ENCODE measurements at regions not wholly inside any gene's neighbourhood (a gene's known extent, or its start where the extent isn't known, plus 50 kb on each side); places are given as distances from the start of the nearest gene placed in this dataset.

DNA sequence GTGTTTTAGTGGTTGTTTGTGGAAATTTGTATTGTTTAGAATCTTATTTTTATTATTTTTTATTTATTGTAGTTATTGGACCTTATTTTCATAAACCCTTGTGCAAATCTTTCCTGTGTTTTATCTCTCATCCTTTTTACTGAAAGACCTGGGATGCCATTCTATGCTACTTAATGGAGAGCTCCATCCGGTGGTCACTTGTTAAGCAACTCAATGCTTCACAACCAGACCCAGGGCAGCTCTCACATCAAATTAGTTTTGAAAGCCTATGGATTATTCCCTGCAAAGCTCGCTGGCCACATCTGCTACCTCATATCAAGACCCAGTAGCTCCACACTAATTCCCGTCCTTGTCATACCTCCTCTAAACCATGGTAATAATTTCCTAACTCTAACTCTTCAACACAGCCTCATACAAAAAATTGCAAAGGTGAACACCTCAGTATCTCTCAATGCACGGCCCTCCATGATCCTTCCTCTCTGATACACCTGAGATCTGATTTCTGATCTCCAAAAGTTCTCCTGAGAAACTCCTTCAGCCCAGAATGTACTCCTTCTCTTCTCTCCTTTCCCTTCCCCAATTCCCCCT is 296.6 kb upstream of the MANEA start:
- Histone ChIP-seq H3K9me1 (ENCODE audit: control insufficient read depth, insufficient read depth, low read length) (no peaks in the 10 kb centered on the region), H3K9ac (ENCODE audit: insufficient read depth in 1 of 2, low read depth in 2 of 2, low read length in 2 of 2) (no peak overlapping the region), H3K4me2 (ENCODE audit: insufficient read depth, low read length) (no peak overlapping the region), H3K4me1 (replicated peaks in 1 of 2; ENCODE audit: control insufficient read depth in 2 of 2, insufficient read depth in 2 of 2, low read length in 2 of 2) (no peaks in the 10 kb centered on the region), H3K9me3 (replicated peaks; ENCODE audit: control insufficient read depth, insufficient read depth, low read depth, low read length) (no peaks in the 10 kb centered on the region), H3K27ac (ENCODE audit: extremely low read depth, low read depth, low read length) (no peak overlapping the region), H2AFZ (ENCODE audit: low read depth, low read length) (no peak overlapping the region), H3K27me3 (ENCODE audit: control insufficient read depth in 2 of 2, insufficient read depth in 2 of 2, low read length in 2 of 2) (no peaks in the 10 kb centered on the region), H4K20me1 (replicated peaks; ENCODE audit: control insufficient read depth, insufficient read depth, low read length) (no peaks in the 10 kb centered on the region), H3K36me3 (ENCODE audit: control insufficient read depth, insufficient read depth, low read length) (no peaks in the 10 kb centered on the region), H3K79me2 (ENCODE audit: control insufficient read depth, insufficient read depth, low read length) (no peaks in the 10 kb centered on the region), H3K4me3 (no peak overlapping the region)
- ATAC-seq (no peak), FAIRE-seq (no peak), DNase-seq (ENCODE audit: extremely low read depth in 1 of 4, low spot score in 3 of 4) (peak; percentile 2 to 28 (median 6))
- no TSS peak for BruUV-seq (replicated peaks)
- intact Hi-C loops (cut with micrococcal nuclease) (no loop called here), in situ Hi-C loops (cut with MboI) (no loop called here)
- POLR2A ChIA-PET, result no interaction called here
- CTCF ChIA-PET (ENCODE audit: low intra/inter-chr PET ratio), result interaction anchor here (0.6 kb wide), 1 partner anchor 416 kb away, joined by 4 read pairs; no protein-coding TSS in a partner anchor
- WGBS (ENCODE audit: insufficient coverage, low coverage, missing lambda C conversion rate), result 3% methylated on average over 4 of the region's 4 CpGs
- TF ChIP-seq MTA1 (IDR thresholded peaks at IDR 0.05; ENCODE audit: borderline replicate concordance) (no peak), SREBF2 (CRISPR knock-in tag; IDR thresholded peaks at IDR 0.05) (no peak), SMC3 (conservative IDR thresholded peaks at IDR 0.05; ENCODE audit: insufficient read depth, low read depth, low read length) (no peak), NCOA6 (IDR thresholded peaks at IDR 0.05) (no peak), SIRT6 (IDR thresholded peaks at IDR 0.05; ENCODE audit: low read depth, low read length) (no peak), NUFIP1 (IDR thresholded peaks at IDR 0.05; ENCODE audit: partially characterized antibody) (no peak), E2F3 (CRISPR knock-in tag; IDR thresholded peaks at IDR 0.05) (no peak), RAD21 (CRISPR knock-in tag; conservative IDR thresholded peaks at IDR 0.05 in 1 of 2, IDR thresholded peaks at IDR 0.05 in 1 of 2) (peak in 1 of 2 experiments; percentile 25; a peak in 1 of 4 replicates), CHD2 (IDR thresholded peaks at IDR 0.05; ENCODE audit: low read depth, low read length) (no peak), ZFX (CRISPR knock-in tag; IDR thresholded peaks at IDR 0.05) (no peak), CBFB (CRISPR knock-in tag; IDR thresholded peaks at IDR 0.05) (no peak), ZNF778 (CRISPR knock-in tag; IDR thresholded peaks at IDR 0.05) (no peak)
- TF ChIP-seq, protein P1, sequence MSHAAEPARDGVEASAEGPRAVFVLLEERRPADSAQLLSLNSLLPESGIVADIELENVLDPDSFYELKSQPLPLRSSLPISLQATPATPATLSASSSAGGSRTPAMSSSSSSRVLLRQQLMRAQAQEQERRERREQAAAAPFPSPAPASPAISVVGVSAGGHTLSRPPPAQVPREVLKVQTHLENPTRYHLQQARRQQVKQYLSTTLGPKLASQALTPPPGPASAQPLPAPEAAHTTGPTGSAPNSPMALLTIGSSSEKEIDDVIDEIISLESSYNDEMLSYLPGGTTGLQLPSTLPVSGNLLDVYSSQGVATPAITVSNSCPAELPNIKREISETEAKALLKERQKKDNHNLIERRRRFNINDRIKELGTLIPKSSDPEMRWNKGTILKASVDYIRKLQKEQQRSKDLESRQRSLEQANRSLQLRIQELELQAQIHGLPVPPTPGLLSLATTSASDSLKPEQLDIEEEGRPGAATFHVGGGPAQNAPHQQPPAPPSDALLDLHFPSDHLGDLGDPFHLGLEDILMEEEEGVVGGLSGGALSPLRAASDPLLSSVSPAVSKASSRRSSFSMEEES (CRISPR knock-in tag; IDR thresholded peaks at IDR 0.05), result no peak
- TF ChIP-seq, protein P2, sequence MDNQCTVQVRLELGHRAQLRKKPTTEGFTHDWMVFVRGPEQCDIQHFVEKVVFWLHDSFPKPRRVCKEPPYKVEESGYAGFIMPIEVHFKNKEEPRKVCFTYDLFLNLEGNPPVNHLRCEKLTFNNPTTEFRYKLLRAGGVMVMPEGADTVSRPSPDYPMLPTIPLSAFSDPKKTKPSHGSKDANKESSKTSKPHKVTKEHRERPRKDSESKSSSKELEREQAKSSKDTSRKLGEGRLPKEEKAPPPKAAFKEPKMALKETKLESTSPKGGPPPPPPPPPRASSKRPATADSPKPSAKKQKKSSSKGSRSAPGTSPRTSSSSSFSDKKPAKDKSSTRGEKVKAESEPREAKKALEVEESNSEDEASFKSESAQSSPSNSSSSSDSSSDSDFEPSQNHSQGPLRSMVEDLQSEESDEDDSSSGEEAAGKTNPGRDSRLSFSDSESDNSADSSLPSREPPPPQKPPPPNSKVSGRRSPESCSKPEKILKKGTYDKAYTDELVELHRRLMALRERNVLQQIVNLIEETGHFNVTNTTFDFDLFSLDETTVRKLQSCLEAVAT (IDR thresholded peaks at IDR 0.05), result no peak
- TF ChIP-seq, protein P3, sequence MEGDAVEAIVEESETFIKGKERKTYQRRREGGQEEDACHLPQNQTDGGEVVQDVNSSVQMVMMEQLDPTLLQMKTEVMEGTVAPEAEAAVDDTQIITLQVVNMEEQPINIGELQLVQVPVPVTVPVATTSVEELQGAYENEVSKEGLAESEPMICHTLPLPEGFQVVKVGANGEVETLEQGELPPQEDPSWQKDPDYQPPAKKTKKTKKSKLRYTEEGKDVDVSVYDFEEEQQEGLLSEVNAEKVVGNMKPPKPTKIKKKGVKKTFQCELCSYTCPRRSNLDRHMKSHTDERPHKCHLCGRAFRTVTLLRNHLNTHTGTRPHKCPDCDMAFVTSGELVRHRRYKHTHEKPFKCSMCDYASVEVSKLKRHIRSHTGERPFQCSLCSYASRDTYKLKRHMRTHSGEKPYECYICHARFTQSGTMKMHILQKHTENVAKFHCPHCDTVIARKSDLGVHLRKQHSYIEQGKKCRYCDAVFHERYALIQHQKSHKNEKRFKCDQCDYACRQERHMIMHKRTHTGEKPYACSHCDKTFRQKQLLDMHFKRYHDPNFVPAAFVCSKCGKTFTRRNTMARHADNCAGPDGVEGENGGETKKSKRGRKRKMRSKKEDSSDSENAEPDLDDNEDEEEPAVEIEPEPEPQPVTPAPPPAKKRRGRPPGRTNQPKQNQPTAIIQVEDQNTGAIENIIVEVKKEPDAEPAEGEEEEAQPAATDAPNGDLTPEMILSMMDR (IDR thresholded peaks at IDR 0.05 in 2 of 3, conservative IDR thresholded peaks at IDR 0.05 in 1 of 3; ENCODE audit: insufficient read depth in 2 of 3, low read depth in 1 of 3, low read length in 3 of 3), result peak in 2 of 3 experiments; percentile 17 to 22; a peak in 1 of 6 replicates
